RPMI7951 (cell line): ENCODE measurements at regions not wholly inside any gene's neighbourhood (a gene's known extent, or its start where the extent isn't known, plus 50 kb on each side); places are given as distances from the start of the nearest gene placed in this dataset.
A peak's percentile ranks its signal among the peaks of the same experiment; 100 is the strongest.

Experiments
- DNase-seq: peaks from one replicate; pipeline ENCODE4 v3.0.0-alpha.2; 2012; ENCODE audit warnings: low read depth

- DNase-seq: no peak
These were observed 132.2 kb upstream of the CDH4 start for GRCh38 chr20:61119794-61120410.

GRCh38 chr20:61120595-61121515 is 131.2 kb upstream of the CDH4 start:
- peak; percentile 76 for DNase-seq

DNA sequence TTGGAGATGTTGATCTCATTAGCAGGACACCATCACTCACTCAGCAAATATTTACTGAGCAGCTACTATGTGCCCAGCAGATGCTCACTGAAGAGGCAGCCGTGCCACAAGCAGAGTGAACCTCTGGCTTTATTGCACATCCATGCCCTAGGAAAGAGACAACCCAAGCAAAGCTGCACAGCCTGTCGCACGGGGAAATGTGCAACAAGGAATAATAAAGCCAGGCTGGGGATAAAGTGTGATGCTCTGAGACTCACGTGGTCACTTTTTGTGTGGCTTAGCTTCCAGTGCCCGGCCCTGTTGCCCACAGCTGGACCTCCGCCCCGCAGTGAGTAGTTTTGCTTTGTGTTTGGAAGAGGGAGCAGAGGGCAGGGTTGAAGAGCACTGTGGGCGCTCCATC is 130.4 kb upstream of the CDH4 start:
- DNase-seq: no peak

DNA sequence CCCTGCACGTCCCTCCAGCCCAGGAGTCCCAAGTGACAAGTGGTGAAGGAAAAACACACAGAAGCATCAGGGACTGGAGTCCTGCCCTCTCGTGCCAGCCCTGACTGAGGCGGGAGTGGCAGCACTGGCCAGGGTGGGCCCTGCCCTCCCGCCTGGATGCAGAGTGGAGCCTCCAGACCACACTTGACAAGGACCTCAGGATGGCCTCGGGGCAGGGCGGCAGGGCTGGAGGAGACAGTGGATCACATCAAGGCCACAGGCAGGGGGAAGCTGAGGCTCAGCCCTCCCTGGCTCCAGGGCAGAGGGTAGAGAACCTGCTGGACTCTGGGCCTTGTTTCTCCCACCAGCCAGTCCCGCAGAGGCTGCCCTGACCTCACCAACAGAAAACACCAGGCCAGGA is 128.8 kb upstream of the CDH4 start:
- no peak for DNase-seq

GRCh38 chr20:61123751-61124368 is 128.2 kb upstream of the CDH4 start:
- no peak for DNase-seq

DNA sequence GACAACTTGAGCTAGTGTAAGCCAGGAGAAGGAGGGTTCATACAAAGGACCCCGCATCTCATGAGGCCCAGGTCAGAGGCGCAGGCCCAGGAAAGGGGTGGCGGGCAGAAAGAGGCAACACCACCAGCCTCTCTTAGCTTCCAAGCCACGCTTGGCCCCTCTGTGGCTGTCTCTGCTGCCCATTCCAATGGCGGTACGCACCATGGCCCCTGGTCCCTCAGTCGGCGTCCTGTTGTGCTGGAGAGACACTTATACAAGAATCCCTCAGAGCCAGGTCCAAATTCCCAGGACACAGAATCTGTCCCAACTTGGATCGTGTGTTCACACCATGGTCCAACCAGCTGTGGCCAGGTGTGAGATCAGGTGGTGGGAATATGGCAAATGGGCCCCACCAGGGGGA is 127.0 kb upstream of the CDH4 start:
- no peak for DNase-seq

DNA sequence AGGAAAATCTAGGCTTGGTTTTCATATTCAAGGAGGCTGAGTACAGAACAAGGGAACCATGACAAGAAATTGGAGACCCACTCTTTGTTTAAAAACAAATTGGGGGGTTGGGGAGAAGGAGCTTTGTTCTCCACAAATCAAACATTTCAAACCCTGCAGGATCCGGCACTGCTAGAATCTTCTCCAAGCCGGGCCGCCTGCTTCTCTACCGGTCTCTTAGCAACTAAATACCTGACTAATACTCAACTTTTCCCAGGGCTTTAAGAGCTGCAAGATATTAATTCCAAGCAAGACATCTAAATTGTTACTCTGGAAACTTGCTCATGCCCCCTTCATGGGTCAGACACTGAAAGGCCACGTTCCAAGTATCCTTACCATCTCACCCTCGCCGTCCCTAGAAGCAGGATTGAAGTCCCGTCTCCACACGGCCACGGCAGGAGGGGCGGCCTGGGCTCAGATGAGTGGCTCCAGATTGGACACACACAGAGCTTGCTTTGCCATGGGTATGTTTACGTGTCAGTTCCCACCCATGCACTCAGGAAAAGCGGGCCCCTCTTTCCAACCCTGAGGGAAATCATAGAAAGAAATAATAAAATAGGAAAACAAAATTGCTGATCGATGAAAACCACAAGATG is 126.4 kb upstream of the CDH4 start:
- DNase-seq: no peak

GRCh38 chr20:61126369-61127195 is 125.5 kb upstream of the CDH4 start:
- no peak for DNase-seq

GRCh38 chr20:61127311-61128039 is 124.6 kb upstream of the CDH4 start:
- DNase-seq: peak; percentile 76

- DNase-seq: no peak
These were observed 123.3 kb upstream of the CDH4 start for GRCh38 chr20:61128701-61129269.

GRCh38 chr20:61129311-61129710 is 122.8 kb upstream of the CDH4 start:
- no peak for DNase-seq

DNA sequence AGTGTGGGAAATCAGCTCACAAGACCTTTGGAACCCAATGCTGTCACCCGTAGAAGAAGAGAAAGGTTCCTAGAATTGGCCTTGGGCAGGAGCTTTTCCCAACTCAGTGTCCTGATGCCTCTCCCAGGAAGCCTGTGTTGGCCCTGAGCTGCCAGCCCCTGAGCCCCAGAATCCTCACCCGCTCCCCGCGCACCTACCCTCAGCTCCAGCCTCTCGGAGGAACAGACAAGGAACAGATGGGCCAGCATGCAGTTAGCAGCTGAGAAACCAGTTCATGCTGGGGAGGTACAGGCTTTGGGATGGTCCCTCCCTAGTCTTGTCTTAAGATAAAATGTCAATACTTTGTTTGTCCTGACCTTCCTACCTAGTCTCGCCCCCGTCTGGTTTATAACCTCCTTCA is 121.9 kb upstream of the CDH4 start:
- DNase-seq: no peak

GRCh38 chr20:61131944-61132343 is 120.1 kb upstream of the CDH4 start:
- DNase-seq: no peak

- no peak for DNase-seq
These were observed 118.5 kb upstream of the CDH4 start for GRCh38 chr20:61133611-61134010.

DNA sequence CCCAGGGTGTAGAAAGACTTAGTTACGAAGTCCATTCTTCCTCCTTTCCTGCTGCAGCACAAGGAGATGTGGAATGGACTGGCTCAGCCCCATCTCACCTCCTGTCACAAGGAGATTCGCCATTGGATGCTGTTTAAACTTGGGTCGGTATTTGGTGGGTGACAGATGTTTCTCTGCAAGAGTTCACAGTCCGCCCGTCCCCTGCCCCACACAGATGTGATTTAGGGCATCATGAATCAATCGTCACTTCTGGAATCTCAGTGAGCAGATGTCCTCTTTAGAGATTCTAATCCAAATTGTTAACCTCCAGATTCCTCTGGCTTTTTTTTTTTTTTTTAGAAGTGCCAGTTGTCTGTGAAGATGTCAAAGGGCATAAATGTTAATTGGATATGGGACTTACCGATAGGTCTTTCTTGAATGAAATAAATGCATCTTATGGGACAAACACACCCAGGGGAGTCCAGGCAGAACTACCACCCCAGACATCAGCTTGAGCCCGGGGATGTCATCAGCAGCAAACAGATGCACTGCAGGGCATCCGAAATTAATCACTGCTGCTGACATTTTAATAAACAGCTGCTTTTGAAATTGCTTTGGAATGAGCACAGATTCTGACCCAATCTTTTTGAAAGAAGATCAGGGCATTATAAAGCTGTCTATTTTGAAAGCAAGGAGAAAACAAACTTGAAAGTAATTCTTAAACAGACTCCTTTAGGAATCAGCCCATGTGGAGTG is 117.6 kb upstream of the CDH4 start:
- DNase-seq: no peak

GRCh38 chr20:61135266-61135665 is 116.8 kb upstream of the CDH4 start:
- DNase-seq: no peak

DNA sequence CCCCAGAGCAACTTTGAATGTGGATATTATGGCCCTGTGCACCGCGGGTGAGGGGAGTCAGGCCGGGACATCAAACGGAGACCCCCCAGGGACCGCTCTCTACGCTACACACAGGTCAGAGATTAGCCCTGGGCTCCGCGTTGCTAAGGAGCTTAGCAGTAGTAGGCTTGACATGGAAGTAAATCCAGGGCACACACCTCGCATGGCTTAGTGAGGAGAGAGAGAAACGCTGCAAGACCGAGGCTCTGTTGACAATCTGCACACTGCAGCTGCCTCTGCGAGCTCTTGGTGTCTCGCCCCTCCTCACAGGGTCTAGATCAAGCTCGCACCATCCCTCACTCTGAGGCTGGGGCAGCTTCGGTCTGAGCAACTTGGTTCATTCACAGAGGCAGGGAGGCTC is 116.1 kb upstream of the CDH4 start:
- DNase-seq: no peak

GRCh38 chr20:61138566-61138965 is 113.5 kb upstream of the CDH4 start:
- no peak for DNase-seq

GRCh38 chr20:61139031-61139430 is 113.0 kb upstream of the CDH4 start:
- DNase-seq: no peak

DNA sequence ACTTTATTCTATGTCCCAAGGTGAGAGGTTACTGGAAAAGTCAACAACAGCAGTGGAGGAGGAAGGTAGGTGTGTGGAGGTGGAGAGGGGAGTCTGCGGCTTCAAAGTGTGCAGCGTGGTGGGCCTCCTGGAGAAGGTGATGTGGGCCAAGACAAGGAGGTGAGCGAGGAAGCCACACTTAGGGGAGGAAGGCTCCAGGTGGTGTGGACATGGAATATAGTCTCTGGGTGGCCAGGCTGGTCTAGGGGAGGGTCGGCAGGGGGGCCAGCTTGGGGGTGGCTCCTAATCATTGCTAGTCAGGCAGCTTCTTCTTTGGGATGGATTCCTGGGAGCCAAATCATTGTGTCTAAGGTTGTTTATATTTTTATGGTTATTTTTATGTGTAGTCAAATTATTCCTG is 111.5 kb upstream of the CDH4 start:
- no peak for DNase-seq
